ENCODE measurements at regions not wholly inside any gene's neighbourhood (a gene's known extent, or its start where the extent isn't known, plus 50 kb on each side); places are given as distances from the start of the nearest gene placed in this dataset.
"Not testable (repeated sequence)": the region's sequence is repeated elsewhere in the genome, so short reads cannot be mapped to it uniquely, and the experiment has no call there.

DNA sequence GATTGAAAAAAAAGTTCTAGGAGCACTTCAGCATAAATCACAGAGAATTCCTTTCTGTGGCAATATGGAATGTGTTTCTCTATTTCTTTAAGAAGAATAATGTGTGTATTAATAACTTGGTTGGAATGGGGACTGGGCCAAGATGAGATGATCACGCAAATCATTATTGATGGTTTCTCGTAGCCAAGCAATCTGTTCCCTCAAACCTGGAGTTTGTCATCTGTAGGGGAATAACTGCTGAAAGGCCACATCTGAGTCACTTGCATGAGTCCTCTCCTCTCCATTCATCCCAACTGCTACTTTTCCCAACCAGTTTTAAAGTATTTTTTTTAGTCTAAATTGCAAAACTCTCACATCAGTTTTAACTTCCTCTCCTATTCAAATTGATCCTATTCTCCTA, 480.4 kb downstream of the PLPP3 start:
- no peak for DNase-seq

DNA sequence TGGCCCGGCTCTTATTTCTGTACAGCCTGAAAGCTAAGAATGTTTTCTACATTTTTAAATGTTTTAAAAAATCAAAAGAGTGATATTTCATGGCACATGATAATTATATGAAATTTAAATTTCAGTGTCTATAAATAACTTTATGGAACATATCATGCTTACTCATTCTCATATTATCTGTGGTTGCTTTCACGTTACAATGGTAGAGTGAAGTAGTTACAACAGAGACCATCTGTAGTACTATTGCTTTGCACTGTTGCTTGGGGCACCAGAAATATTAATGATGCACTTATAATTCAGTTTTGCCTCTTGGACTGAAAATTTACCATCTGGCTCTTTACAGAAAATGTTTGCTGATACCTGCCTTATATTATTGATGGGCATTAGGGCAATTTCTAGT, 481.6 kb downstream of the PLPP3 start:
- DNase-seq: no peak

DNA sequence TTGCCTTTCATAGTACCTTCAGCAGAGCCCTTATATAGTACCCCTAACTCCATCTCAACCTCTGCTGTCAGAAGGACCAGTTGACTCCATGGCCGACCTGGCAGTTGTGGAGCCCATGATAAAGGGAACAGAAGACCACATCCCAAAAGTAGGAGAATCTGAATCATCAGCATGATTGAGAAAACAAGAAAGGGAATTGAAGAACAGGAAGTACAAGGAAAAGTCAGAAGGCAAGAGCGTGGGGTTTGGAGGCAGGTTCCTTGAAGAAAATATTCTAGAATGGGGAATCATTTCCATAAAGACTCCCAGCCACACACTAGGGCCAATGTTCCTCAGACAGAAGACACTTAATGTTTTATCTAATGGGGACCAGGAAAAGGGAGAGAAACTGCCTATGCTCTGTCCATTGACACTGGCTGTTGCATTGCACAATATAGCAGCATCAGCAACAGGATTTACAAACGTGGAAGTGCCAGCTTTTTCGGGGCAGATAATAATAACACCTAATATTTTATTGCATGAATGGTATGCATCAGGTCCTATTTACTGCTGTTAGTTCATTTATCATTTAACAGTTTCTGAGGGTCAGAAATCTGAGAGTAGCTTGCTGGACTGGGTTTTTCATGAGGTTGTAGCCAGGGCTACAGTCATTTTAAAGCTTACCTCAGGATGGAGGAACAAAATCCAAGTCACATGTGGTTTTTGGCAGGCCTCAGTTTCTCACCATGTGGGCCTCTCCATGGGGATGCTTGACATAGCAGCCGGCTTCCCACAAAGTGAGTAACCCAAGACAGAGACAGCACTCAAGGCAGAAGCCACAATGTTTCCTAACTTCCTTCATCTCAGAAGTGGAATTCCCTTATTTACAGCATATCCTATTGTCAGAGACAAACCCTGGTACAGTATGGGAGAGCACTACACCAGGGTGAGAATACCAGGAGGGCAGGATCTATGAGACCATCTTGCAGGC, 483.4 kb downstream of the PLPP3 start:
- DNase-seq: no peak

DNA sequence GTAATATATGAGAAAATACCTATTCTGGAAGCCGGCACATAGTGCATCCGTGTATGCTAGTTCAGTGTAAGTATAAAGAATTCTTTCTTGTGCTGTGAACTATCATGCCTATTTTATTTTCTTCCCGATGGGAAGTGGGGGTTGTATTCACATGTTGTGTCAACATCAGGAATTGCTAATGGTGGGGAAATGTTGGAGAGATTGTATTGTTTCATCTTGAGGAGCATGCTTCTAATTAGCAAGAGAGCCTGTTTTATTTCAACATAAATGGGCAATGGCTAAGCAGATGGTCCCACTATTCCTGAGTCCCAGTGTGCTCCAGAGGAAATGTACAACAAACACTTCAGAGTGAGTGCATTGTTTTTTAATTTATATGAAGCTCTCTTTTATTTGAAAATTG, 485.2 kb downstream of the PLPP3 start:
- DNase-seq: no peak

- DNase-seq: no peak
These were observed 486.4 kb downstream of the PLPP3 start for GRCh38 chr1:56092684-56093570.

DNA sequence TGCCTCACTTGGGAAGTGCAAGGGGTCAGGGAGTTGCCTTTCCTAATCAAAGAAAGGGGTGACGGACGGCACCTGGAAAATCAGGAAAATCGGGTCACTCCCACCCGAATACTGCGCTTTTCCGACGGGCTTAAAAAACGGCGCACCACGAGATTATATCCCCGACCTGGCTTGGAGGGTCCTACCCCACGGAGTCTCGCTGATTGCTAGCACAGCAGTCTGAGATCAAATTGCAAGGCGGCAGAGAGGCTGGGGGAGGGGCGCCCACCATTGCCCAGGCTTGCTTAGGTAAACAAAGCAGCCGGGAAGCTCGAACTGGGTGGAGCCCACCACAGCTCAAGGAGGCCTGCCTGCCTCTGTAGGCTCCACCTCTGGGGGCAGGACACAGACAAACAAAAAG, 489.5 kb downstream of the PLPP3 start:
- DNase-seq: not testable (repeated sequence)

- no peak for DNase-seq
These were observed 495.1 kb downstream of the PLPP3 start for GRCh38 chr1:56084246-56084645.

- DNase-seq: no peak
These were observed 497.6 kb downstream of the PLPP3 start for GRCh38 chr1:56081736-56082135.

DNA sequence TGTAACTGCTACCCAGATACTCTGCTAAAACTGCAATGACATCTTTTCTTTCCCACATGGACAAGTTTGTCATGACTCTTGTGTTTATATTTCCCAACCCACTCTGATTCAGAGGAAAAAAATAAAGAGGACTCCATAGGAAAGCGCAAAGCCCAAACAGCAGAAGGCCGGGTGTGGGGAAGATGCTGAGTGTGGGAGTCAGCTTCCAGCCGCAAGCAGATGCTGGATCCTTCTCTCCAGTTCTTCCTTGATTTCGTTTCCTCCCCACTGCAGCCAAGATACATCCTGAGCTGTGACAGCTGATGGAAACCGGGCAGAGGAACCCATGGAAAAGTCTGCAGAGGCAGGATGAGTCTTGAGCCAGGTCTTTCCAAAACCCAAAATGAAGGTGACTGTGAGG, 498.2 kb downstream of the PLPP3 start:
- DNase-seq: no peak

DNA sequence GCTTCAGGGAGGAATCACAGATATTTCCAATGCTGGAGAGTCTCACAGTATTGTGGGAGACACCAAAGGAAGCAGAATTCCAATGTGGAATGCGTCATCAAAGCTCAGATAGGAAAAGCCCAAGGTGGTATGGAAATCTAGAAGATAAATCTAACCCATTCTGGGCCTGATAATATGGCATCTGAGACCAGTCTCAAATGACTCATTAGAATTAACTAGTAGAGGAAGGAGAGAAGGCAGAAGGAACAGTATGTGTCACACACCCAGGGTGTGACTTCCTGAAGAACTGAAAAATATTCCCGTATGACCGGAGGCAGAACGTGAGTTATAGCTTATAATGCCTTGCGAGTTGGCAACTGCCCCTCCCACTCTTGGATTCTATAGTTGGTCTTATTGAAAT, 499.2 kb downstream of the PLPP3 start:
- DNase-seq: no peak

GRCh38 chr1:56079391-56079790, 500.0 kb downstream of the PLPP3 start:
- no peak for DNase-seq

- no peak for DNase-seq
These were observed 502.2 kb downstream of the PLPP3 start for GRCh38 chr1:56077206-56077605.

GRCh38 chr1:56074007-56074651, 505.2 kb downstream of the PLPP3 start:
- DNase-seq: no peak

DNA sequence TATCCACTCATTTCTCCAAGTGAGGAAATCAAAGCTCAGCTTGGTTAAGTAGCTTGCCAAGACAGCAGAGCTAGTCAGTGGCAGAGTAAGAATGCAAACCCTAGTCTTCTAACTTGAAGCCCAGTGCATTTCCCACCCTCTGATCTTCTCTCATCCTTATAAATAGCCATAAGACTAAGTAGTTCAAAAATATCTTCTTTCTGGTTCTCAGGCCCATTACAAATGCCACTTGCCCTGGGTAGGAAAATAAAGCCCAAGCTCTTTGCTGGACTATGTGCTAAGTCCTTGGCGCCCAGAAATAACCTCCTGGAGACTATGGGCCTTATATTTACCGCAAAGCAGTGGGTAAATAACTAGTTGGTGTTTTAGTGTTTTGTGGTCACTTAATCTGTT, 505.8 kb downstream of the PLPP3 start:
- no peak for DNase-seq

- no peak for DNase-seq
These were observed 506.2 kb downstream of the PLPP3 start for GRCh38 chr1:56073206-56073605.

DNA sequence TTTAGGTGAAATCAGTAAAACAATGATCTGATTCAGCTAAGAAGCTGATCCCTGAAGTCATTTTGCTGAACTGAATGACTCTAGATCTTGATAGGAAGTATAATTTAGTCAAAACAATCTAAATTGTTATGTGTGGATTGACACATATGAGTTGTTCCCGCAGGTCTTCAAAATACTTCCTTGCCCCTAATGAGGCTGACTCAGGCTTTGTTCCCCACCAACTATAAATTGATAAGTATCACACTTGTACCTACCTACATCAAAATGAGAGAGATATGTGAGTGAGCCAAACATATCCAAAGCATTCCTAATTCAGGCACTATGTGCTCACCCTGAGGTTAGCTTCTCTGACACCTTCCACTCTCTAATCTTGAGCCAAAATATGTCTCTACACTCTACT, 507.1 kb downstream of the PLPP3 start:
- DNase-seq: no peak

DNA sequence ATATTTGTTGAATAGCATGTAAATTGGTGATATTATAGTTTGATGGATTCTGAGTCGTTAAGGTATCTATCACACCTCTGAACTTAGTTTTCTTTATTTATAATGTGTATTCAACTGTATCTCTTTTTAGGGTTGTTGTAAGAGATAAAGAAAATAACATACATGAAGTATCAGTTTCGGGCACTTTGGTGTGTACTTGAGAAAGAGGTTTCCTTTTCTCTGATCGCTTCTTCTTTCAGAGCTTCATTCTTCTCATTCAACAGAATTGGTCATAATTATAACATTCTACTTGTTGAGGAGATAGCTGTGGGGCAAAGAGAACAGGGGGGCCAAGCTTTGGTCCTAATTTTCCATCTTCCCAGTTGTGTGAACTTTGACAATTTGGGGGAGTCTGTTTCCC, 508.0 kb downstream of the PLPP3 start:
- no peak for DNase-seq

DNA sequence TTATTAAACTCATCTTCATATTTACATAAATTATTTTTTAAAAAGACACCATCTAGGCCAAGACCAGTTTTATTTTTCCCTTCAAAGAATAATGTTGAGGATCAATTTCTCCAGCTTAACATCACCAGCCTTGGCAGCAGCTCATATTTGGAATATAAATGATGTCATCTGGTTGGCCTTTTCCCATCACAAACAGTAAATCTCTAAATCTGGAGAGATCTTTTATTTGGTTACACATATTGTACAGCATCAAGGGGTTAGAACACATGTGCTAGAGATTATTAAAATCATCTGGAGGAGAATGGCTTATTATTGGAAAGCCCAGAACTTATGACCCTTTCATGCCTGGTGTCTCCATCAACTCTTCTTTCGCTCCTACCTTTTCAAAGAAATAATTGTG, 508.8 kb downstream of the PLPP3 start:
- no peak for DNase-seq

DNA sequence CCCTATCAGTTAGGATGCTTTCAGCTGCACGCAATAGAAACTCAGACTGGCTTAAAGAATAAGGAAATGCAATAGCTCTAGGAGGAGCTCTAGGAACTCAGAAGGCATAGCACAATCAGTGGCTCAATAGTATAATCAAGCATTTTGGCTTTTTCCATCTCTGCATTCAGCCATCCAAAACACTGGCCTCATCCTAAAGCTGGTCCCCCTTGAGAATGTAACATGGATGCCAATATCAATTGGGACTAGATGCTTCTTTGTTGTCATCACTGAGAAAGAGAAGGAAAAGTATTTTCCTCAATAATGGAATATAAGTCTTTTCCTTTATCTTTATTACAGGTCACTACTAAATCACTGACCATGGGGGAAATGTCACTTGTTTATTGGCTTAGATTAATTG, 509.5 kb downstream of the PLPP3 start:
- DNase-seq: no peak

DNA sequence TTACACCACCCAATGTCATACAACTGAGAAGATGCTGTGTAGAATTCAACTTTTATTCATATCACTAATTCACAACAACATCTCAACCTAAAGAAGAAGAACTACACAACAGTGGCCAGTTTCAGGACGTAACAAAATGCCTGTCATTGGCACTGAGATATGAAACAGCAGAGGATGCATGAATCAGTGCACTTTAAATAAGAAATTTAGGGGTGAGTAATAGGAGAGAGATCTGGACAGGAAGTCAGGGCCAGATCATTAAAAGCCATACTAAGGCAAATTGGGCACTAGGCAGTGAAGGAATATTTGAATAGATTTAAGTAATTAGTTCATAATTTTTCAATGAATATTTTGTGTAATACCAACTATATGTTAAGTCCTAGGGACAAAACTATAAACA, 510.5 kb downstream of the PLPP3 start:
- no peak for DNase-seq

- DNase-seq: no peak
These were observed 511.2 kb downstream of the PLPP3 start for GRCh38 chr1:56068210-56068609.

DNA sequence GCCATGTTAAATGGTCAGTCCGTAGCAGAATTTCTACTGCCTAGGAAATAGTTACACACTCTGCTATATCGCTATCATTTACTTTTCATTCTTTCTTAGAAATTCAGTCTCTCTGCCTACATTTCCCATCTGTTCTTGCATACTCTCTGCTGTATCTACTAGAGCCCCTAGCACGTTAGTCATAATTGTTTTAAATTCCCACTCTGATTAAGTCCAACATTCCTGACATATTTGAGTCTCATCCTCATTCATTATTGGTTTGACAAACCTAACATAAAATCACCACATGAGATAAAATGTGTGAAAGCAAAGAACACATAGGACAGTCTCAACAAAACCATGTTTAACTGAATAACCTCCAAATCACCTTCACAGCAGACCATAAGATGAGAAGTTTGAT, 513.6 kb downstream of the PLPP3 start:
- DNase-seq: no peak

DNA sequence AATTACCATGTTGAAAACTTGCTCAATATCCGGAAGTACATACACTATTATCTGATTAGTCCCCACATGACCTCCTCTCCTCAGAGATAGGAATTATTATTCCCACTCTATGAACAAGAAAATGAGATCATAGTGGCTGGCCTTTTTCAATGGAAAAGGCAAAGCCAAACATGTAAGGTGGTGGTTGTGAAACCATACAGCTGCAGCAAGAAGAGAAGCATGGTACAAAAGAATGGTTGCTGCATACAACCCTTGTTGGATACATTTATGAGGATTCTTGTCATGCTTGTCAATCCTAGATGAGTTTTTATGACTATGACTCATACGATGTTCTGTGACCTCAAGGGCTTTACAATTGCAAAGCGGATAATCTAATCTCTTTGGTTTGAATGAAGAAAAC, 514.7 kb downstream of the PLPP3 start:
- no peak for DNase-seq
